Dermis blood vessel endothelial cell (primary cell): ENCODE measurements at regions not wholly inside any gene's neighbourhood (a gene's known extent, or its start where the extent isn't known, plus 50 kb on each side); places are given as distances from the start of the nearest gene placed in this dataset.

ENCODE experiments used
- DNase-seq: peaks from one replicate; pipeline ENCODE4 v3.0.0; 2010

GRCh38 chr15:39130556-39131379 is 450.1 kb upstream of the THBS1 start:
- peak; percentile 95 for DNase-seq

DNA sequence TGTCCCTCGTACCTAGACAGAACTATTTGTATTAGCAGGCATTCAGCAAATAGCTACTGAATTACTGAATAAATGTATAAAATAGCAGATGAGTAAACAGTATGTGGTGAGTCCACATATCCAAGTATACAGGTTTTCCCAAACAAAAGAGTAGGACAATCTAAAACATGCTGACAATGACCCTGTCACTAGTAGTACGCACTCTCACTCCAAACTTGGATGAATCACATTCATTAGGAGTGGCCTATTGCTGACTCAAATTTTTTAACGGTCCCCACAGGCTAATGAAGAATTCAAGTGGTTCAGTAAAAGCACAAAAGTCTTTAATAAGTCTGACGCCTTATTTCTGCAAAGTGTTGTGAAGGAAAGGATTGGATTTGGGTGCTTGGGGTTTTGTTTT is 449.3 kb upstream of the THBS1 start:
- DNase-seq: peak; percentile 66

- DNase-seq: no peak
Observed at GRCh38 chr15:39132070-39132469, 448.8 kb upstream of the THBS1 start.

DNA sequence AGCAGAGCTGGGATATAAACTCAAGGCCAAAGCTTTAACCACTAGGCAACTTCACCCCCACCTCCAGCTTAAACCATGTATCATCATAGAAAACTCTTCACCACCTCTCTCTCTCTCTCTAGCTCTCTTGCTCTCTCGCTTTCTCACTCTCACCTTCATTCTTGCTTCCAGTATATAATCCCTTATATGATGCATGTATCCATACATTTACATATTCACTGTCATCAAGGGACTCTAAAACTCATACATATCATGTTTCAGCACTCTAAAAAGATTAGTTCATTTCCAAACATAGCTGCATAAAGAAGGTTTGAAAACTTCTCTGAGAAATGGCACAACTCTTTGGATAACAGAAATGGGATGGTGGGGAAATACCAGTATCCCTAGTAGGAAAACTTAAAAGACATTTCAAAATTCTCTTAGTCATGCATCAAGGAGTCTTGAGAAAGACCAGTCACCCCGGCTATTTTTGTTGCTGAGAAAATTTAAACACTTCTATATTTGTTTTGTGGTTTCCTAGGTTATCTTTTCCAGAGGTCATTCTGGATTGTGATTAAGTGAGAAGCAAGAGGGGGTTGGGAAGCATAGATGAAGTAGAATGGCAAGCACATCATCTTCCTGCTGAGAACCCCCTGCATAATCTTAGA is 447.8 kb upstream of the THBS1 start:
- DNase-seq: peak; percentile 58

DNA sequence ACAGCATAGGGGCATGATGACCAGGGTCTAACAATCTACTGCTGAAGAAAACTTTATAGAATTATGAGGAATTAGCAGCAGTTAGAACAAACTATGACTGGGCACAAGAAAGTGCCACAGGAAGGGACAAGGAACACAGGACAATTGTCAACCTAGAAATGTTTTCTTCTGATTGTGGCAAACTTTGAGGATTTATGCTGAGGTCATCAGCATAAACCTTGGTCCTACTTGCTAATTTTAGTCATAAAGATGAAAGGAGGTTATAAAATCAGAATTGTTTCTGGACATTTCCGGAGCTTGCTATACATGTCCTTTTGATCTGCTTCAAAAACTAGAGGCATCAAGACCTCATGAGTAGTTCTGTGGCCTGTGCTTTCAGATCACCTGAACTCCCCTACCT is 446.6 kb upstream of the THBS1 start:
- no peak for DNase-seq

GRCh38 chr15:39135989-39136388 is 444.9 kb upstream of the THBS1 start:
- DNase-seq: no peak

- DNase-seq: no peak
Observed at GRCh38 chr15:39139431-39140059, 441.3 kb upstream of the THBS1 start.

GRCh38 chr15:39140060-39140604 is 440.7 kb upstream of the THBS1 start:
- DNase-seq: peak; percentile 99

- no peak for DNase-seq
Observed at GRCh38 chr15:39142500-39142899, 438.4 kb upstream of the THBS1 start.

DNA sequence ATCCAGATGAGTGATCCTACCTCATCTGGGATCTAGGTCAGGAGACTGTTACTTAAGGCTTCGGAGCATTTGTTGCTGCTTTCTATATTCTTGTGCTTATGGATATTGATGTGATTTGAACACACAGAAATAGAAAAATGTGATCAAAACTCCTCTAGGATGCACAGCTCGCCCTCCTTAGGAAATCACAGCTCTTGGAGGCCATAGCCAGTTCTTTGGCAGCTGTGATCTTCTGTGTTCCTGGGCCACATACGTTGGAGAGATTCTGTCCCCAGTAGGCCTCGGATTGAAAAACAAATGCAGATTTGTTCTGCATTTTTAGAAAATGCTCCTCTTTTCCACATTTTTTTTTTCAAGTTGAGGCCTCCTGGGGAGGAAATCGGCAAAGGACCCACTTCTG is 437.4 kb upstream of the THBS1 start:
- DNase-seq: no peak

GRCh38 chr15:39144051-39144450 is 436.8 kb upstream of the THBS1 start:
- DNase-seq: no peak

DNA sequence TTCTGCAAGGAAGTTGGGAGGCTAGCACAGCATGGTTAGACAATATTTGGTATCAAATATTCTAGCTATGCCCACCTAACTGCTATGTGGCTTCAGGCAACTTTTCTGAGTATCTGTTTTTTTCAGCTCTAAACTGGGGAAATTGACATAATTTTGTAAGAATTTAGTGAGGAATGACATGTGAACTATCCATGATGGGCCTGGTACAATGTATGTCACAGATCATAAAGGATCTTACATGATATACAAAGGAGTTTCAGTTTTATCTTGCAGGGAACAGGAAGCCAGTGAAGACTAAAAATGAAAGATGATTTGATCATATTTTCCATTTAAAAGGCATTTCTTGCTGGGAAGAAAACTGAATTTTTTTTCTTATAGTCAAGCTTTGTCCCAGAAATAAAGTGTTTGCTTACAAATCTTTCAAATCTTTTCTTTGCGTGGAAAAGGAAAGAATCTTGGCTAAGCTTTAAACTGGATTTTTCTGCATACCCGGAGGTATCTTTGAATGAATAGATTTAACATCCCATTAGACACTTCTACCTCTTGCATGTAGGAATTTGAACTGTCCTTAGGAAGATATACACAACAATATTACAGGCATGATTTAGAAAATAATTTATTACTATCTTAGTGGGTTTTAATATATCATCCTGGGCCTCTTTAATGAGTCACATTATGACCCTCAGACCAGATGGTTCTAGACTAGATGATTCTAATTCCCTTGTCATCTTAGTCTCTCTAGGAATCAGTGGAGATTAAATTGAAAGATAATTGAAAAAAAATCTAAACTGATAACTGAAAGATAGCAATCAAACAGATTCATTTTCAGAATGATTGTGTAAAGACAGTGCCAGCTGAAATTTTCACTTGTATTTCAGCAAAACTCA is 436.0 kb upstream of the THBS1 start:
- no peak for DNase-seq

DNA sequence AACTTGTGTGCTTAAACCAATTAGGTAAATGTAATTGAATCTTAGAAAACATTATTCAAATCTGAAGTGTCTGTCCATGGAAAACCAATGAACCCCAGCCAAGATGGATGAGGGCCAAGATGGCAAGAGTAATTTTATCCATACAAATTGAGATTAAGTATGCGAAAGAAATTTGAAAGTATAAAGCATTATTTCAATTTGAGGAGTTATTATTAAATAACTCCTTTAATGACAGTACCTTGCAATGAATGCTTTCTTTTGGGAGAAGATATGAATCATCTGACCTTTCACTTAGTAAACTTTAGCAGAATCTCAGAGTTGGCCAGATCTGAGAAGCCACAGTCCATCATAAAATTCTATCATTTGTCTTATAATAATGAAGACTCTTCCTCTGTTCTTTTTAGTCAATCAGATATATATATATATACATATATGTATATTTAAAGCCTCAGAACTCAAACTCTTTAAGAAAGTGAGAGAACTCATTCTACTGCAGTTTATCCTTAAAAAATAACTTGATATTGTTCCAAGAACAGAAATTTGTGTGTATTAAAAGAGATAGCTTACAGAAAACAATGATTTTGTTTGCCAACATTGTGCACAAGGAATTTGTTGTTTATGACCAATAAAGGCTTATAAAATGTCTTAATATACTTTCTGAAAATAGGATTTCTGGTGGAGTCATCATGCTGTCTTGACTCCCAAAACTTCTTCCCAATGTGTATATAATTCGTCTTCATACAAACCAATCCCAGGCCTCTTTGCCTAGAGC is 434.8 kb upstream of the THBS1 start:
- DNase-seq: peak; percentile 41

- DNase-seq: no peak
Observed at GRCh38 chr15:39149636-39150150, 431.2 kb upstream of the THBS1 start.

DNA sequence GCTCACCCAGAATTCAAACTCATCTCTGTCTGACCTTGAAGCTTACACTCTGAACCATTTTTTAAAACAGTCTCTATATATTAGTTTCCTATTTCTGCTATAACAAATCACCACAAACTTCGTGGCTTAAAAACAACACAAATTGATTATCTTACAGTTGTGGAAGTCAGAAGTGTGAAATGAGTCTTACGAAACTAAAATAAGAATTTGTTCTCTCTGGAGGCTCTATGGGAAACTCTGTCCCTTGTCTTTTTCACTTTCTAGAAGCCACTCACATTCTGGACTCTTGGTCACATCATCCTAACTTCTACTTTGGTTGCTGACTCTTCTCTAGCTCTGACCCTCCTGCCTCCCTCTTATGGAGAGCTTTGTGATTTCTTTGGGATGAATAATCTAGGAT is 429.3 kb upstream of the THBS1 start:
- no peak for DNase-seq

GRCh38 chr15:39153058-39153714 is 427.7 kb upstream of the THBS1 start:
- DNase-seq: no peak

GRCh38 chr15:39153716-39154115 is 427.2 kb upstream of the THBS1 start:
- no peak for DNase-seq

DNA sequence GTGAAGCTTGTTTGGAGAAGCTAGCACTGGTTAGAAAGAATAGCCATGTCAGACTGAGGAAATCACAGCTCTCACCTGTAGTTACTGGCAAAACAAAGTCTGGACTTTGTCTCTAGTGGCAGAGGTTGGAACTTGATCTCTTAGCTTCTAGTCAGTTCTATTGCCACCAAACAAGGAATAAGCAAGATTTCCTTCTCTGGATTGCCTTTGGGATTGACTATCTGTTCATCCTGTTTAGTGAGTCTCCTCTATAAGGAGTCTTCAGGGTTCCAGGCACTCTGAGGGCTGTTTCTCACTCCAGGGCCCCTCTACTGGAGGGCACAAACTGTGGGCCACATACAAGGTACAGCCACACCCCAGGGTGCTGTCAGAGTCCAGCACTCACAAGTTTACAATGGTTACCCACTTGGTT is 426.6 kb upstream of the THBS1 start:
- DNase-seq: peak; percentile 12

- no peak for DNase-seq
Observed at GRCh38 chr15:39154776-39155175, 426.1 kb upstream of the THBS1 start.

- no peak for DNase-seq
Observed at GRCh38 chr15:39156166-39156565, 424.7 kb upstream of the THBS1 start.
